Transverse colon (tissue), 4 donors: ENCODE measurements at regions not wholly inside any gene's neighbourhood (a gene's known extent, or its start where the extent isn't known, plus 50 kb on each side); places are given as distances from the start of the nearest gene placed in this dataset.

ENCODE experiments used
- DNase-seq: peaks from one replicate; pipeline ENCODE4 v3.0.0-alpha.2; 2019
- H3K27ac ChIP-seq, 4 donors: fragments of 200-600 bp; sonication (generic); 2 replicates each; pipeline ENCODE4 v1.5.1; 2016 to 2018; ENCODE audit warnings: inconsistent platforms in 4 of 4
- H3K27me3 ChIP-seq: fragments of 200-600 bp; sonication (generic); 2 replicates; pipeline ENCODE4 v1.5.1; 2017; ENCODE audit warnings: inconsistent platforms
- H3K36me3 ChIP-seq, 4 donors: fragments of 200-600 bp; sonication (generic); 2 replicates each; pipeline ENCODE4 v1.5.1; 2017 to 2019; ENCODE audit warnings: inconsistent platforms in 4 of 4
- H3K4me1 ChIP-seq, 4 donors: fragments of 200-600 bp; sonication (generic); 2 replicates each; pipeline ENCODE4 v1.5.1; 2017 to 2020; ENCODE audit warnings: inconsistent platforms in 4 of 4
- H3K4me3 ChIP-seq, 4 donors: fragments of 200-600 bp; sonication (generic); 1 replicate in 1 of 4; 2 replicates in 3 of 4; pipeline versions ENCODE4 v1.5.1 to v1.6.1; 2017 to 2019; ENCODE audit warnings: inconsistent platforms in 4 of 4
- H3K9me3 ChIP-seq, 2 donors: fragments of 200-600 bp; sonication (generic); 2 replicates each; pipeline ENCODE4 v1.5.1; 2017 to 2019; ENCODE audit warnings: inconsistent platforms in 2 of 2
- CTCF ChIP-seq, 5 experiments: fragments of 200-600 bp in 3 of 5; fragments of 450-650 bp in 2 of 5; sonication (generic) in 3 of 5; IDR thresholded peaks; 1 replicate in 2 of 5; 2 replicates in 3 of 5; pipeline ENCODE4 v1.5.1; 2016 to 2017; ENCODE audit warnings: antibody characterized with exemption in 5 of 5, inconsistent platforms in 3 of 5, mild to moderate bottlenecking in 2 of 5, moderate library complexity in 1 of 5
- EP300 ChIP-seq: sonication (generic); formaldehyde crosslinking; IDR thresholded peaks from one replicate; pipeline ENCODE4 v1.6.1; 2017; ENCODE audit warnings: antibody characterized with exemption, low read depth
- POLR2A ChIP-seq: fragments of 450-650 bp; IDR thresholded peaks from one replicate; pipeline ENCODE4 v1.6.1; 2016; ENCODE audit warnings: antibody characterized with exemption, mild to moderate bottlenecking, moderate library complexity
- POLR2AphosphoS5 ChIP-seq, 3 donors: sonication (generic); formaldehyde crosslinking; IDR thresholded peaks; one replicate each; pipeline ENCODE4 v1.6.1; 2016; ENCODE audit warnings: antibody characterized with exemption in 3 of 3
- WGBS, 2 donors: methylation state at CpG; one replicate each; pipeline ENCODE4 v1.1.5; 2018; ENCODE audit warnings: low coverage in 1 of 2; 5-methylcytosine and 5-hydroxymethylcytosine counted together
- in situ Hi-C, 4 donors: fragments of 200-750 bp; cut with MboI; loops; one replicate each; pipeline versions ENCODE4 v1.15.0 to v1.15.1; 2017; ENCODE audit warnings: low sequenced_read_pairs in 3 of 4, low pct_ligation_motif_present in 1 of 4, low pct_unique_long_range_greater_than_20kb in 1 of 4
- intact Hi-C: fragments of 100-400 bp; cut with DNase I; formaldehyde crosslinking; loops from one replicate; pipeline ENCODE4 v1.15.1; 2023; ENCODE audit warnings: low total_unique reads

- TF ChIP-seq POLR2A (no peak), POLR2AphosphoS5 (IDR thresholded peaks at IDR 0.05) (no peak), CTCF (IDR thresholded peaks at IDR 0.05) (no peak), EP300 (no peak)
- no peak overlapping the region for H3K4me3 ChIP-seq
- no peaks in the 10 kb centered on the region for H3K9me3 ChIP-seq
- H3K27ac ChIP-seq: no peak overlapping the region
- no peaks in the 10 kb centered on the region for H3K27me3 ChIP-seq
- no peaks in the 10 kb centered on the region for H3K4me1 ChIP-seq
- 38 to 57% methylated on average over 3 of the region's 3 CpGs for WGBS, 2 donors
- intact Hi-C loops (no loop called here), in situ Hi-C loops (no loop called here)
- H3K36me3 ChIP-seq: no peaks in the 10 kb centered on the region
- no peak for DNase-seq
Observed at GRCh38 chr6:9492790-9493189, 922.1 kb downstream of the TFAP2A start.

DNA sequence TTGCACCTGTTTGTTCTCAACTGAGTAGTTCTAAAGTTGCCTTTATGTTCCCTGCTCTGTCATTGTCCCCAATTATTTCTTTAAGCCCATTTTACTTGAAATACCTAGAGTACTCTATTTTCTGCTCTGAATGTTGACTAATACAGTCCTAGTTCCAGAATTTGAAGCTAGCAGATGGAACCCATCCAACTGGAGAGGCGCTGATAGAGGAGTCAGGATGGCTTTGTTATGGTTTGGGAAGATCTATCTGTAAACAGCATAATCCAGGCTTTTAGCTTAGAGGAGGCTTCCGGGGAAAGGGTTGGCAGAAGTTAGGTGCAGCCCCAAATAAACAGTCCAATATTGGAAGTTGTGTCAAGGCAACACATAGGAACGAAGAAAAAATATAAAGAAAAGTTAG is 927.7 kb downstream of the TFAP2A start:
- in situ Hi-C loops: no loop called here
- Histone ChIP-seq H3K27ac (no peak overlapping the region), H3K4me1 (no peaks in the 10 kb centered on the region), H3K9me3 (no peaks in the 10 kb centered on the region), H3K36me3 (no peaks in the 10 kb centered on the region), H3K4me3 (no peak overlapping the region), H3K27me3 (no peaks in the 10 kb centered on the region)
- TF ChIP-seq POLR2A: no peak
- no peak for TF ChIP-seq CTCF (IDR thresholded peaks at IDR 0.05)
- no peak for TF ChIP-seq POLR2AphosphoS5 (IDR thresholded peaks at IDR 0.05)
- TF ChIP-seq EP300: no peak
- DNase-seq: no peak
- intact Hi-C loops: no loop called here
- WGBS, 2 donors: 44 to 49% methylated on average over 2 to 3 of the region's 3 CpGs

DNA sequence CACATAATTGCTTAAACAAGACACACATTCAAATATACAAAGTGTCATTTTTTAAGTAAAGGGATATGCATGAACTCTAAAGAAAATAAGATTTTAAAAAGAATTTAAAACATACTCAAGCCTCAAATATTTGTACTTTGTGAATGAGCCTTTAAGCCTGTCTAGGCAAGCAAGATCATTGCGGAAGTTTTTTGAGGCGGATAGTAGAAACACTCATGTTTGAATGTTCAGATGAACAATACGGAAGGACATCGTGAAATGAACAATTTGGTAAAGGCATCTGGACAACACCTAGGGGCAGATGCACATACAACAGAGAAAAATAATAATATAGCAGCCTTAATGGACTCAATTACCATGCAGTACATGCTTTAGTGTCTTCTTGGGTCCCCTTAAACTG is 928.9 kb downstream of the TFAP2A start:
- no peaks in the 10 kb centered on the region for H3K9me3 ChIP-seq
- intact Hi-C loops (no loop called here), in situ Hi-C loops (no loop called here)
- H3K27me3 ChIP-seq: no peaks in the 10 kb centered on the region
- H3K4me1 ChIP-seq: no peaks in the 10 kb centered on the region
- no peaks in the 10 kb centered on the region for H3K36me3 ChIP-seq
- DNase-seq: no peak
- WGBS, 2 donors: 73 to 91% methylated on average over 4 of the region's 4 CpGs
- no peak overlapping the region for H3K4me3 ChIP-seq
- no peak for TF ChIP-seq EP300
- TF ChIP-seq POLR2A: no peak
- TF ChIP-seq CTCF (IDR thresholded peaks at IDR 0.05): no peak
- no peak for TF ChIP-seq POLR2AphosphoS5 (IDR thresholded peaks at IDR 0.05)
- no peak overlapping the region for H3K27ac ChIP-seq

DNA sequence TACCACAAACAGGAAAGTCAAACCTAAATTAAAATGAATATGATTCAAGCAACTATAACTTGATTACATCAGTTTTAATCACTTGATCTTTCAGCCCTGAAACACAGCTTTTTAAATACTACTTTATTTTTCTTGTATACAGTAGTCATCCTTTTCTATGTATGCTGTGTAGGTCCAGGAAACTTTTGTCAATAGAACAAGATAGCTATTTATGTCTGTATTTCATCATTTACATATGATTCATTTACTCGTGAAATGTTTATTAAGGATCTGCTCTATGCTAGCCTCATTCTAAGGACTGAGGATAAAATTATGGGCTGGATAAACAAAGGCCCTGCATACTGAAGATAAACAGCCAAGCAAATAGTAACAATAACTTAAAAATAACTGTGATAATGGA is 930.2 kb downstream of the TFAP2A start:
- in situ Hi-C loops: no loop called here

More for the DNA sequence above, 930.2 kb downstream of the TFAP2A start:
- no peak overlapping the region for H3K27ac ChIP-seq
- no peaks in the 10 kb centered on the region for H3K9me3 ChIP-seq
- H3K36me3 ChIP-seq: no peaks in the 10 kb centered on the region
- H3K4me3 ChIP-seq: no peak overlapping the region
- no peak for TF ChIP-seq POLR2AphosphoS5 (IDR thresholded peaks at IDR 0.05)
- TF ChIP-seq EP300: no peak
- TF ChIP-seq CTCF (IDR thresholded peaks at IDR 0.05): no peak
- TF ChIP-seq POLR2A: no peak
- intact Hi-C loops: no loop called here
- H3K4me1 ChIP-seq: no peaks in the 10 kb centered on the region
- DNase-seq: no peak
- WGBS, 2 donors: 49 to 64% methylated on average over 1 of the region's 1 CpG
- H3K27me3 ChIP-seq: no peaks in the 10 kb centered on the region
